ENCODE measurements at regions not wholly inside any gene's neighbourhood (a gene's known extent, or its start where the extent isn't known, plus 50 kb on each side); places are given as distances from the start of the nearest gene placed in this dataset.

GRCh38 chr7:35419391-35419755, 165.5 kb upstream of the TBX20 start:
- TF ChIP-seq CTCF (IDR thresholded peaks at IDR 0.05; ENCODE audit: insufficient read depth, low read length, poor library complexity, severe bottlenecking), result no peak
- H3K4me3 ChIP-seq (replicated peaks; ENCODE audit: low read depth, low read length), result no peak overlapping the region
- DNase-seq (ENCODE audit: extremely low read depth, insufficient read length), result no peak
- no peaks in the 10 kb centered on the region; the same call in 1 of the 2 replicates for H3K27me3 ChIP-seq (replicated peaks; ENCODE audit: control insufficient read depth, insufficient read depth, low read length)
- H3K36me3 ChIP-seq (ENCODE audit: control insufficient read depth, insufficient read depth, low read length), result no peaks in the 10 kb centered on the region

- no peaks in the 10 kb centered on the region; the same call in 1 of the 2 replicates for H3K27me3 ChIP-seq (replicated peaks; ENCODE audit: control insufficient read depth, insufficient read depth, low read length)
- TF ChIP-seq CTCF (IDR thresholded peaks at IDR 0.05; ENCODE audit: insufficient read depth, low read length, poor library complexity, severe bottlenecking), result no peak
- H3K36me3 ChIP-seq (ENCODE audit: control insufficient read depth, insufficient read depth, low read length), result no peaks in the 10 kb centered on the region
- H3K4me3 ChIP-seq (replicated peaks; ENCODE audit: low read depth, low read length), result no peak overlapping the region
- DNase-seq (ENCODE audit: extremely low read depth, insufficient read length), result no peak
Observed at GRCh38 chr7:35418716-35419390, 165.0 kb upstream of the TBX20 start.

- Histone ChIP-seq H3K4me3 (replicated peaks; ENCODE audit: low read depth, low read length) (no peak overlapping the region), H3K27me3 (replicated peaks; ENCODE audit: control insufficient read depth, insufficient read depth, low read length) (no peaks in the 10 kb centered on the region; the same call in 1 of the 2 replicates), H3K36me3 (ENCODE audit: control insufficient read depth, insufficient read depth, low read length) (no peaks in the 10 kb centered on the region)
- DNase-seq (ENCODE audit: extremely low read depth, insufficient read length), result no peak
- TF ChIP-seq CTCF (IDR thresholded peaks at IDR 0.05; ENCODE audit: insufficient read depth, low read length, poor library complexity, severe bottlenecking), result no peak
Observed at GRCh38 chr7:35416568-35416967, 162.7 kb upstream of the TBX20 start.

GRCh38 chr7:35415411-35415822, 161.5 kb upstream of the TBX20 start:
- Histone ChIP-seq H3K36me3 (ENCODE audit: control insufficient read depth, insufficient read depth, low read length) (no peaks in the 10 kb centered on the region), H3K4me3 (replicated peaks; ENCODE audit: low read depth, low read length) (no peak overlapping the region), H3K27me3 (replicated peaks; ENCODE audit: control insufficient read depth, insufficient read depth, low read length) (no peaks in the 10 kb centered on the region; the same call in 1 of the 2 replicates)
- DNase-seq (ENCODE audit: extremely low read depth, insufficient read length), result no peak
- no peak for TF ChIP-seq CTCF (IDR thresholded peaks at IDR 0.05; ENCODE audit: insufficient read depth, low read length, poor library complexity, severe bottlenecking)

- TF ChIP-seq CTCF (IDR thresholded peaks at IDR 0.05; ENCODE audit: insufficient read depth, low read length, poor library complexity, severe bottlenecking), result no peak
- DNase-seq (ENCODE audit: extremely low read depth, insufficient read length), result no peak
- Histone ChIP-seq H3K27me3 (replicated peaks; ENCODE audit: control insufficient read depth, insufficient read depth, low read length) (no peaks in the 10 kb centered on the region; the same call in 1 of the 2 replicates), H3K4me3 (replicated peaks; ENCODE audit: low read depth, low read length) (no peak overlapping the region), H3K36me3 (ENCODE audit: control insufficient read depth, insufficient read depth, low read length) (no peaks in the 10 kb centered on the region)
Observed at GRCh38 chr7:35411331-35411730, 157.4 kb upstream of the TBX20 start.

GRCh38 chr7:35405461-35405860, 151.6 kb upstream of the TBX20 start:
- Histone ChIP-seq H3K27me3 (replicated peaks; ENCODE audit: control insufficient read depth, insufficient read depth, low read length) (no peaks in the 10 kb centered on the region; the same call in 1 of the 2 replicates), H3K36me3 (ENCODE audit: control insufficient read depth, insufficient read depth, low read length) (no peaks in the 10 kb centered on the region), H3K4me3 (replicated peaks; ENCODE audit: low read depth, low read length) (no peak overlapping the region)
- no peak for DNase-seq (ENCODE audit: extremely low read depth, insufficient read length)
- no peak for TF ChIP-seq CTCF (IDR thresholded peaks at IDR 0.05; ENCODE audit: insufficient read depth, low read length, poor library complexity, severe bottlenecking)

All from GM06990 (cell line).